GM19372 (cell line): ENCODE measurements at regions not wholly inside any gene's neighbourhood (a gene's known extent, or its start where the extent isn't known, plus 50 kb on each side); places are given as distances from the start of the nearest gene placed in this dataset.

Experiments used
- ATAC-seq: cut with Tn5 transposase; IDR thresholded peaks from one replicate; pipeline ENCODE4 v1.9.1; 2021; ENCODE audit warnings: mild to moderate bottlenecking, low read depth, moderate library complexity; ENCODE audit not compliant: unreplicated experiment

DNA sequence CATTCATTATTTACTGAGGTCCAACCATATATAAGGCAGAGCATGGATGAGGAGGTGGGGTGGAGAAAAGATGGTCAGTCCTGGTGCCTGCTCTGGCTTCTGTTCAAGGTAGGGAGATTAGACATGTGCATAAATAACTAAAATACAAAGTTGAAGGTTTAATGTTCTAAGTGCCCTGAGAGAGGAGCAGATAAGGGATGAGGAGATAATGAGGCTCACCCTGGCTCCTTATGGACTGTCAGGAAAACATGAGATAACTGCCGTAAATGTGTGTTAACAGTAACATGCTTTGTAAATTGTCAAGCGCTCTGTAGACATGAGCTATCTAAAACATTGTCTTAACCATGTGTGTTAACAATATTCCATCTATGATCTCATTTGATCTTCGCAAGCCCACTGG, 474.6 kb upstream of the USP24 start:
- no peak for ATAC-seq

DNA sequence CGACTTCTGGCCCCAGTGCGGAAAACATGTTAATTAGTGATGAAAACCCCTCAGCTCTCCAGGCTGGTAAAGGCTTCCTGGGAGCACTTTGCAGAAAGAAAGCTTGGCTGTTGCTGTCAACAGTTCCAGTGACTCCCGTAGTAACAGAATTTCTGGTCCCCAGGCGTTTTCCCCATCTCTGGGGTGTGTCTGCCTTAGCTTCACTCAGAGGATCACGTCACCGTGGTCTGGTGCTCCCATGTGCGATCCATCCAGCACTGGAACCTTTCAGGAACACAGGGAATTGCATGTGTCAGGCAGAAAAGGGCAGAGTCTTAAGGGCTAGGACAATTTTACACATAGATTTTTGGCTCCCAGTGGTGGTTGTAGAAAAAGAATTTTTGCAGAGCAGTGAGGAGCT, 470.4 kb upstream of the USP24 start:
- ATAC-seq, result no peak

DNA sequence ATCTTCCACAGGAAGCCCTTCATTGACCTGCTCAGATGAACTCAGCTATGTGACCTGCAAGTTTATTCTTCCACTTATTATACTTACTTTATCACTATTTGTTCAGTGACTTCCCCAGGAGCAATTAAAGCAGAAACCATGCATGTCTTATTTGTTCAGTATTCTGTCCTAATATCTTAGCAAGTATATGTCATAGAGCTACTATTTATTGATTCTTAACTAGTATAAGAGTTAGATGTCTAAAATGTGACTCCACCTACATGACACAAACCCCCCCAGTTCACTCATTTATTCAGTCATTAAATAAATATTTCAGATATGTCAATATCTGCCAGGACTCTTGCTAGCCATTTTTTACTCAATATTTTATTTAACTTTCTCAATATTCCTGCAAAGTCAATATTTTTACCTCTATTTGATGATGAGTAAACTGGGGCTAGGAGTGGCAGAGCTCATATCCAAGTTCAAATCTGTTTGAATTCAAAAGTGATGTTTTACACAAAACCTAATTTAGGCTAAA, 469.0 kb upstream of the USP24 start:
- no peak for ATAC-seq

DNA sequence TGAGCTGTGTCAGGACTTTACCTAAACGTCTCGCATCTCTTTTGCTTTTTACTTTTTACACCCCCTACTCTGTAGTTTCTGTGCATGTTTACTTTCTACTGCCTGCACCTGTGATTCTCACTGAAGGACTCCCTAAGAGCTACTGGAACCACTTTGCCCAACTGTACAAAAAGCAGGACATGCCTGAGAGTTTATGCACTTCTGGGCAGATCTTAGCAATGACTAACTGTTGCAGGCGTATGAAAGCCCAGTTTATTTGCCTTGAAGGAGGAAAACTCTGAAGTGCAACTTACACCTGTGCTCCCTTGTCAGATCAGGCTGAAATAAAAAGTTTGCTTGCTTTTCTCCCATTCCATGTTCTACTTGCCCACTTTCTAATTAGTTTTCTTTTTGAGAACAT, 467.0 kb upstream of the USP24 start:
- no peak for ATAC-seq

DNA sequence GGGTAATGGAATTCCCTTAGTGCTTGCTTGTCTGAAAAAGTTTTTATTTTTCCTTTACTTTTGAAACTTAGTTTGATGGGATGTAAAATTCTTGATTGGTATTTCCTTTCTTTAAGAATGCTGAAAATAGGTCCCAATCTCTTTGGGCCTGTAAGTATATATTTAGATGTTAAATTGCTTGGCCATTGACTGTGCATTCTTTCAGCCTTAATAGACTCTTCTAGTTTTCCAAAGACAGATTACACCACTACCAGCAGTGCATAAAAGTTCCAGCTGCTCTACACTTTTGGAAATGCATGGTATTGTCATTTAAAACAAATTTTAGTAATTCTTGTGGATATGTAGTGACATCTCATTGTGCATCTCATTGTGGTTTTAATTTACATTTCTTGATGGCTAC, 464.8 kb upstream of the USP24 start:
- ATAC-seq, result no peak

DNA sequence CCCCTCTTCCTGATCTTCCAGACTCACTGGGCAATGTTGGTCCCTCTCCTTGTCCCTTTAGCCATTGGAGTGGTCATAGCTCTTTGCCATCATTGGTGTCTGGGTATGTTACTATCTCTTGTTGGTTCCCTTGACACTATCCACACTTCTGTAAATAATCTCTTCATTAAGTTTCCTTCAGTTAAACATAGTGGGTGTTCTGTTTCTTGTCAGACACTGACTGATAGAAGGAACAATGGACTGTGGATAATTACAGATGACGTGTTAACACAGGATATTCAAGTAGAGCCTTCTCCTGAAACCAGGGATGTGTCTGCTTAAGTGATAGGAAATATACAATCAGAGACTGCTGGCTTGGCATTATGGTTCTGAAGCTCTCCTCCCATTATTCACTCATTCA, 458.3 kb upstream of the USP24 start:
- ATAC-seq, result no peak

DNA sequence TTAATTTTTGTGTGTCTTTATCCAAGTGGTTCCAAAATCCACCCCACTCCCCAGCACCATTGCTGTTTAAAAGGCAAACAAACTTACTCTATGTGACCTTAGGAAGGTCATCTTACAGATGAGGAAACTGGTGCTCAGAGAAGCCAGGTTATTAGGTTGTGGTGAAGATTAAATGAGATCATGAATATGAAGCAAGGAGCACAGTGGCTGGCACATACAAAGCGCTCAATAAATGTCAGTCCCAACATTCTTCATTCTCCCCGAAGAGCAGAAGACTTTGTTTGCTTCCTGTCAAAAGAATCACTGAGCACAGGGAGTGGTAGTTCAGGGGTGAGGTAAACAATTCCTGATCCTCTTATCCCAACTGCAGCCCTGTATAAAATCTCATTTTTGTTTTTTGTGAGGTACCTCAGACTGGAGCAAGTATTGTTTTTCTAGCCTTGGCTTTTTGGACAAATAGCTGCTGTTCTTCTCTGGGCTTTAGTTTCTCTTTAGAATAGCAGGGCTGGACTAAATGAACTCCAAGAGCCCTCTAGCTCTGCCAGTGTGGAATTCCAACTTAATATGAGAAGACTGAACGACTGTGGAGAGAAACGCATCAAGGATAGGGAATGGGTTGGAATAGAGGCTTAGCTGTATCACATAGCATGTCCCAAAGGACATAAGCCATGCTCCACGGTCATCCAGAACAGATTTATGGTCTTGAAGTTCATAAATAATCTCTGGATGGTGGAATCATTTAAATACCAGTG, 455.3 kb upstream of the USP24 start:
- ATAC-seq, result no peak

DNA sequence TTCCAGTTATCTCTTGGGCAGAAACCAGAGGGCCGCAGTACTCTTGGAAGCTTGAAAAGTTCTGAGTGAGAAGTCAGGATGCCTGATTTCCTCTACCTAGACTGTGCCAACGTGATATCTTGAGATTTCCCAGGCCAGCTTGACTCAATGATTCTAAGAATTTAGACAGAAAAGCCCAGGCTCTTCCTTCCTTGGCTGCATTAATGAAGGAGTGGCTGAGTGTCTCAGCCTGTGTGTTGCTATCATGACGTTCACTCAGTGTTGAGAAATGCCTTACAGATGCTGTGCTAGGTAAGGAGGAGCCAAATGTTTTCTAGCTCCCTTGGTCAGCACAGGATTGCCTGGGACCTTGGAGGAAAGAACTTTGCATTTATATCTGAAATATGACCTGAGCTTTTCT, 454.1 kb upstream of the USP24 start:
- no peak for ATAC-seq

DNA sequence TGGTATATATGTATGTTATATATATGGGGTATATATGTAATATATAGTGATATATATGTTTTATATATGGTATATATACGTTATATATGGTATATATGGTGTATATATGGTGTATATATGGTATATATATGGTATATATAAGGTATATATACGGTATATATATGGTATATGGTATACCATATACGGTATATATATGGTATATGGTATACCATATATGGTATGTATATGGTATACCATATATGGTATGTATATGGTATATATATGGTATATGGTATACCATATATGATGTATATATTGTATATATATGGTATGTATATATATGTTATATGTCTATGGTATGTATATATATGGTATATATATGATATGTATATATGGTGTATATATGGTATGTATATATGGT, 447.7 kb upstream of the USP24 start:
- ATAC-seq, result no peak

DNA sequence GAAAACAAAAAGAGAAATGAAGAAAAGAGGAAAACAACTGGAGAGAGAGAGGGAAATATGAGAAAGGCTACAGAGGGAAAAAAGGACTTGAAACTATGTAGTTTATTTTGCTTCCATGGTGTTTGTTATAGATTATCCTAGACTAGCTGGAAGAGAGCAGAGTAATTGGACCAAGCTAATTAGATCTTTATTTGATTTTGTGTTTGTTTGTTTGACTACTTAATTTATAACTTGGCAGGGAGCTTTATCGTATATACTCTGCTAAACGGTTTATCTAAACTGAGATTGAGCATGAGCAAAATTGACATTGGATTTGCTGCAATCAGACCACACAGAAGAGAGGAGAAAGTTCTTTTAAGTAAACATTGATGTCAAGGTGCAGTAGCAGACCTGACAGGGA, 443.8 kb upstream of the USP24 start:
- no peak for ATAC-seq

DNA sequence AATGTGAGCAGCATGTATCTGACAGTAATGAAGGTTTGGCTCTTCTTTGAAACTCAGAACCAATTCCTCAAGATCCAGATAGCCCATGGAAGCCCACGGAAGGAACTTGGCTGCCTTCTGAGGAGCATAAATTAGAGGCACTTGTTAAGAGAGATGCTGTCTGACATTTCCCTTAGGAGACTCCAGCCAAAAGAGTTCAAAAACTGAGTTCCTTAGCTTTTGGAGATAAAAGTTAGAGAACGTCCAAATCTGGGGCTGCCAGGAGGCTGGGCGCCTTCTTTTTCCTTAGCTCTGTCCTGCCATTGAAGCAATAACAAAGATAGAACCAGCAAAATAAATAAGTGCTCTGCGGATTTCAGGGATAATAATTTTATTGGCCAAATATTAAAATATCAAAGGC, 439.6 kb upstream of the USP24 start:
- ATAC-seq, result no peak

DNA sequence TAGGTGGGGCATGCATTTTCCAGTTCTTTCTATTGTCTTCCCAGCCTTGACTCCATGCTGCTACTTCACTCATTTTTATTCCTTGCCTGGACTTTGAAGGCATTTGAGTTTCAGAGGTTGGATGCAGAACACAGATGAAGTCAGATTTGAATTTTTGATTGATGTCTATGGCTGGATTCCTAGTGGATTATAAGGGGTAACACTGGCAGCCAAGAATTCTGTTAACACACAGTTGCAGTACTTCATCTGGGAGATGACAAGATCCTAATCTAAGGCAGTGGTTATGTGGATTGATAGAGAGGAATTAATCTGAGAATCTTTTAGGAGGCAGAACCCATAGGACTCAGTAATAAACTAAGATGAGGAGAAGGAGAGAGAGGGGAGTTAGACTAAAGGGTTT, 439.0 kb upstream of the USP24 start:
- ATAC-seq, result no peak

DNA sequence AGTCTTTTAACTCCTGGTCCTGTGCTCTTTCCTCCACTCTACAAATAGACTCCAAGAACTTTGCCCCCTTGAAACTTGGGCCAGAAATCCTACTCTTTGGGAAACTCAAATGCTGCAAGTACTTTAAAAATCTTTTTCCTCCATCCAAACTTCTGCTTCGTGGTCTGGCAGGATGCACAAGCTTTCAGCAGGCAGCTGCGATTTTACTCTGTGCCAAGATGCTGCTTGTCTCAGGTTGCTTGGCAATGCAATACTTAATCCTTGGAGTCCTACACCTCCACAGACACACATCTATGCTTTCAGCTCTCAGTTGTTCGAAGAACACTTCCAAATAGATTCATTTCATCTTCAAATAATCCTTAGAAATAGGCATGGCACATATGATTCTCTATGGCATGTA, 435.3 kb upstream of the USP24 start:
- no peak for ATAC-seq

DNA sequence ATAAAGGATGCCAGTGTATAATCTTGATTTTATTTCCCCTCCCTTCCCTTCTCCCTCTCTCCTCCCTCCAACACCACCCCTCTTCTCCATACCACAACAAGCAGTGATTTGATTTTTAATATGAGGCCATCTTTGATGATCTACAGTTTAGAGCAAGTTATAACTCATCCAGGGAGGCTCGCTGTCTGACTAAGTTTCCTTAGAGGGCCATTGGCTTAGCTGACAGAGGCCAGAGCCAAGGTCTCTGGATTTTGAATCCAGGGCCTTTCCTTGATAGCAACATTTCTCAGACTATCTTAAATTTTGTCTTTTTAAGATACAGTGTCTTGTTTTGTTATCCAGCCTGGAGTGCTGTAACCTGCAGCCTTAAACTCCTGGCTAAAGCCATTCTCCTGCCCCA, 431.0 kb upstream of the USP24 start:
- ATAC-seq, result no peak

DNA sequence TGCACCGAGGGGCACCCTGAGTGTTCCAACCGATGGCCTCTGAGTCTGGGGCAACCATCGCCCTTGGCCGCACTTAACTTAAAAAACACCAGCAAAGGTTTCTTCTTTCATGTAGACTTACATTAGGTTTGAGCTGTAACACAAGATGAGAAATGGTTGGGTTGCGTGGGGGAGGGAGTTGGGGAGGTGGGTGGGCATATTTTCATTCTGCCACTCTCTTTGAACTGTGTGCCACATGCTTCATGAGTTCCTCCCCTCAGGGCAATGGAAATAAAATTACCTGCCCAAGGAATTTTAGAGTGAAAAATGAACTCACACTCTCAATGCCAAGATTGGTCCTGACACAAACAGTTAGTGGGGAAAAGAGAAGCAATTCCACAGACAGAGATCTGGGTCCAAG, 430.1 kb upstream of the USP24 start:
- no peak for ATAC-seq

DNA sequence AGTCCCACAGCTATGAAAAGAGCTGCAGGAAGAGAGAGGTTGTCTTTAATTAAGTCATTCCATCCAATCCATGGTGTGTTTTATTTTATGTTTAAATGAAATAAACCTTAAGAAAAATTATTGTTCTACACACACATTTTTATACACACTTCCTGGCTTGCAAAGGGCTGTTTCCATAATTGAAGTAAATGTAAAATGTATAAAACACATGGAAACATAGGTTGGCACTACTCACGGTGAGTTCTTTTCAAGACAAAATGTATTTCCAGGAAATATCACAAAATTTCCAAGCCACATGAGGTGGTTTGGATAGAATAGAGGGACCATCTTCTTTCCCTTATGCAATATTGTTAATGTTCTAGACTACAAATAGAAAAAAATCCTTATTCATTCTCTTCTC, 426.8 kb upstream of the USP24 start:
- ATAC-seq, result no peak

DNA sequence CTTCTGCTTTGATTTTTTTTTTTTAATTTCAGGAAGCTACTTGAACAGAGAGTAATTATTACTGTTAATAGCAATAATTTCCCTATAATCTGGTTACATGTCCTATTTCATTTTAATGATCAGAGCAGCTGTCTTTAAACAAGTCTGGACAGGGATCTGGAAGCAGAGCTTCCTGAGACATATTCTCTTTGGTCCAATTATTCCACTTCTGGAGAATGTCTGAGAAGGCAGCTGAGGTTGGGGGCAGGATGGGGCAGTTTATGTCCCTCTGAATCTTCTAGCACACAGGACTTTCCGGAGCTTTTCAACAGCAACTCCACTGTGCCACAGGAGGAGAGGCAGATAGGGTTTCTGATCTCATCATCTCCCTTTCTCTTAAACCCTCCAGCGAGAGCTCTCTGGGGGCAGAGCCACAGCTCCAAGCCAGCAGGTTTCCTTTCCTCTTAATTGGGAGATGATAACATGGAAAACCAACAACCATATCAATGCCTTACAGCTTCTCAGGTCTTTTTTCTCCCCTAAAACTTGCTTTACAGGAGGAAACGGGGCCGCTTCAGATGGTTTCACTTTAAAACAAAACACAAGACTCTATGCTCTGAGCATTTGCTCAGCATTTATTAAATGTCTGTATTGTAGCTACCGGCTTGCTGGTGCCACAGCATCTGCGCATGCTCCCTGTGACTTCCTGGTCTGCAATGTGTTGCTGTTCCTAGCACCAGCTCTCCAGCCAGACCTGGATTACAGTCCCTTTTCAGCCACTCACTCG, 425.7 kb upstream of the USP24 start:
- no peak for ATAC-seq

DNA sequence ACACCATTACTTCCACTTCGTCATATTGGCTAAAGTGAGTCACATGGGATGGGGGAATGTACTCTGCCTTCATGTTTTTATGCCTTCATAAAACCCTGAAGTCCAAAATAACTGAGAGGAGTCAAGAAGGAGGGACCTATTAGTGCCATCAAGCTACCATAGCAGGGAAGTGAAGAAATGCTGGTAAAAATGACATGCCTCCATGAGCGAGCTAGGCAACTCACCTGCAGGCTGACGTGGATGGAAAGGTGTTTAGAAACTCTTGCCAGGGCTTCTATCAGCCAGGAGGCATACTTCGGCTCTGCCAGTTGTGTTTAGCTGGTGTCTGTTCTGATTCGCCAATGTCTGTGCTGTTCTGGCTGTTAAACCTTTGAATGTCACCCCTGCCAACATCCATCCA, 424.4 kb upstream of the USP24 start:
- ATAC-seq, result no peak

DNA sequence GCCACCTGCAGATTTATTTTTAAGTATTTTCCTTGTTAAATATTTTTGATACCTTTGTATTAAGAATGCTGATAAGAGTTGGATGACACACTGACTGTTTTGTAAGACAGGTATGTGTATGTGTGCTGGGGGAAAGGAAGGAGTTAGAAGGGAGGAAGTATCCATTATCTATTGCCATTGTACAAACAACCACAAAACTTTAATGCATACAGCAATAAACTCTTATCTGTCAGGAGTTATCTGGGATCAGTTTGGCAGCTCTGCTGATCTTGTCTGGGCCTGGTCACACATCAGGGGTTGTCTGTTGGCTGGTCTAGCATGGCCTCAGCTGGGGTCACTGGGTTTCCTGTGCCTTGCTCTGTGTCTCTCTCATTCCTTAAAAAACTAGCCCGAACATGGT, 423.9 kb upstream of the USP24 start:
- no peak for ATAC-seq

DNA sequence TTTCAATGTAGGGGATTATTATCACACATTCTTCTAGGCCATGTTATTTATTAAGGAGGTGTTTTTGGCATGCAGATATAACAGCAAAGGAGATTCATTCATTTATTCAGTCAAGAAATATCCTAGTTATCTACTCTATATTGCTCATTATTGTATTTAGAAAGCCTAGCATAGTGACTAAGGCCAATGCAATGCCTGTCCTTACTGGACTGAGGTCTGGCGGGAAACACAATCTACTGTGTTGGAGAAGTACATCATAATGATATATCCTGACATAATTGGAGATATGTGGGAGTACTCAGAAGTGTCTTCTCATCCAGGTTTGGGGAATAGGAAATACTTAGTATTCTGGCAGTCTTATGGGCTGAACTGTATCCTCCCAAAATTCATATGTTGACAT, 421.5 kb upstream of the USP24 start:
- ATAC-seq, result no peak

DNA sequence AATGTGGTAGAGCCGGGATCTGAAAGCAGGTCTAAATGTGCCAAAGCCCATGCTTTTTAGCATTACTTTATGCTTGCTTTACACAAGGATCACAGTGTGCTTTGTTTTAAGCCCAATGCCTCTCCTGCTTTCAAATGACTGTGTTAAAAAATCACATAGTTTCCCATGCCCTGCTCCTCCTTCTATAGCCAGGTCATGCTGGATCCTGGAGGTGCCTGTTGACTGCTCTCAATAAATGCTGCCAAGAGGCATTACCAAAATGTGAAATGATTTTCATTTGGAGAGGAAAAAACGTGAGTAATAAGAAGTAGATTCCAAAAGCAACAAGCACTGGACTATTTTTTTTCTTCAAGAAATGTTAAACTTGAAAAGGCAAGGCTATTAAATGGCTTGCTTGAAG, 420.7 kb upstream of the USP24 start:
- ATAC-seq, result no peak

DNA sequence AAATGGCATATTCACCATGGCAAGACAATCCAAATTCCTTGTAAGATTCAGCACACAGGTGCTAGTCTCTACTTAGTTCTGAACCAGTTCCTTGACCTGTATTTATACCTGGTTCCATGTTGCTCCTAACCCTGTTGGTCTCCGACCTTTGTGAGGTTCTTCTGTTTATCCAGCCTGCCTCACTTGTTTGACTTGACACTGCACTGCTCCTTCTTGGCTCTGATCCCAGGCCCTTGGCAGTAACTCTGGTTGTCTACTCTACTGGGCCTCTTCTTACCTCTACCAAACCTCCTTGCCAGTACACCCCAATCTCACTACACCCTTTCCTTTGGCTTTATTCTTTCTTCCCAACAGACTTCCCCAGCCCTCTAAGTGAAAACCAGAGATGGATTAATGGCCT, 419.4 kb upstream of the USP24 start:
- no peak for ATAC-seq
